HG02884 (cell line): ENCODE measurements at regions not wholly inside any gene's neighbourhood (a gene's known extent, or its start where the extent isn't known, plus 50 kb on each side); places are given as distances from the start of the nearest gene placed in this dataset.
A peak's percentile ranks its signal among the peaks of the same experiment; 100 is the strongest.
"Not testable (repeated sequence)": the region's sequence is repeated elsewhere in the genome, so short reads cannot be mapped to it uniquely, and the experiment has no call there.

Experiments
- ATAC-seq: cut with Tn5 transposase; IDR thresholded peaks from one replicate; pipeline ENCODE4 v1.9.1; 2021; ENCODE audit warnings: mild to moderate bottlenecking, moderate library complexity; ENCODE audit not compliant: unreplicated experiment

GRCh38 chr2:58414506-58414905 is 173.4 kb upstream of the FANCL start:
- no peak for ATAC-seq

GRCh38 chr2:58410549-58410948 is 169.4 kb upstream of the FANCL start:
- no peak for ATAC-seq

- no peak for ATAC-seq
Measured at GRCh38 chr2:58407487-58407886, 166.4 kb upstream of the FANCL start.

- no peak for ATAC-seq
Measured at GRCh38 chr2:58405341-58405740, 164.2 kb upstream of the FANCL start.

GRCh38 chr2:58401936-58402335 is 160.8 kb upstream of the FANCL start:
- ATAC-seq = no peak

- no peak for ATAC-seq
Measured at GRCh38 chr2:58398406-58398805, 157.3 kb upstream of the FANCL start.

- no peak for ATAC-seq
Measured at GRCh38 chr2:58387701-58388100, 146.6 kb upstream of the FANCL start.

GRCh38 chr2:58386904-58387303 is 145.8 kb upstream of the FANCL start:
- not testable (repeated sequence) for ATAC-seq

GRCh38 chr2:58378152-58378551 is 137.0 kb upstream of the FANCL start:
- ATAC-seq = no peak

GRCh38 chr2:58377181-58377580 is 136.1 kb upstream of the FANCL start:
- no peak for ATAC-seq

GRCh38 chr2:58376592-58376991 is 135.5 kb upstream of the FANCL start:
- ATAC-seq = peak; percentile 52

- no peak for ATAC-seq
Measured at GRCh38 chr2:58369594-58369993, 128.5 kb upstream of the FANCL start.

- no peak for ATAC-seq
Measured at GRCh38 chr2:58364098-58364497, 123.0 kb upstream of the FANCL start.

GRCh38 chr2:58358026-58358425 is 116.9 kb upstream of the FANCL start:
- ATAC-seq = no peak

- ATAC-seq = no peak
Measured at GRCh38 chr2:58357521-58357920, 116.4 kb upstream of the FANCL start.

GRCh38 chr2:58354230-58354629 is 113.1 kb upstream of the FANCL start:
- no peak for ATAC-seq

- peak; percentile 97 for ATAC-seq
Measured at GRCh38 chr2:58350484-58350883, 109.4 kb upstream of the FANCL start.

- ATAC-seq = no peak
Measured at GRCh38 chr2:58347810-58348209, 106.7 kb upstream of the FANCL start.

GRCh38 chr2:58341047-58341446 is 99.9 kb upstream of the FANCL start:
- ATAC-seq = no peak

- ATAC-seq = no peak
Measured at GRCh38 chr2:58339548-58340243, 98.6 kb upstream of the FANCL start.

- ATAC-seq = no peak
Measured at GRCh38 chr2:58336416-58336815, 95.3 kb upstream of the FANCL start.

- ATAC-seq = no peak
Measured at GRCh38 chr2:58334414-58334813, 93.3 kb upstream of the FANCL start.

- not testable (repeated sequence) for ATAC-seq
Measured at GRCh38 chr2:58325296-58325895, 84.3 kb upstream of the FANCL start.
